HG03558 (cell line): ENCODE measurements at regions not wholly inside any gene's neighbourhood (a gene's known extent, or its start where the extent isn't known, plus 50 kb on each side); places are given as distances from the start of the nearest gene placed in this dataset.
A peak's percentile ranks its signal among the peaks of the same experiment; 100 is the strongest.
"Not testable (repeated sequence)": the region's sequence is repeated elsewhere in the genome, so short reads cannot be mapped to it uniquely, and the experiment has no call there.

Source experiments
- ATAC-seq: cut with Tn5 transposase; IDR thresholded peaks from one replicate; pipeline ENCODE4 v1.9.1; 2021; ENCODE audit warnings: moderate number of reproducible peaks; ENCODE audit not compliant: unreplicated experiment; ENCODE audit errors: extremely low read depth

GRCh38 chr6:140775061-140775460 is 1357.7 kb upstream of the GJE1 start:
- no peak for ATAC-seq

DNA sequence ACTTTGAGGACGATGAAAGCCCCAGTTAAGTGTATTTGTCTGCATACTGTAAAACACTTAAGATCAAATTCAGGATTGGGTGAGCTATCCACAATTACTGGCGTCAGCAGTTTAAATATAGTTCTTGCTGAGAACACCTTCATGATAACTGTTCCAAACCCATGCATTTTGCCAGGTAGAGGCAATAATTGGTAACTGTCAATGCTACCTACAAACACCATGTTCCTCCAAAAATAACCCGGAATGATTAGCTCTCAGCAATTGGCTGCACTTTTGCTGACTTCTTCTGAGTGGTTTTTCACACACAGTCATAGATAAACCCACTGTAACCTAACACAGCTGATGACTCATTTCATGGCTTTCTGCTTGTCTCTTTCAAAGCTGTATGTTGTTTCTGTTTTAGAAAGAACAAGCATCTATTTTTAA is 1358.6 kb upstream of the GJE1 start:
- ATAC-seq, result peak; percentile 98

GRCh38 chr6:140773276-140773675 is 1359.4 kb upstream of the GJE1 start:
- no peak for ATAC-seq

DNA sequence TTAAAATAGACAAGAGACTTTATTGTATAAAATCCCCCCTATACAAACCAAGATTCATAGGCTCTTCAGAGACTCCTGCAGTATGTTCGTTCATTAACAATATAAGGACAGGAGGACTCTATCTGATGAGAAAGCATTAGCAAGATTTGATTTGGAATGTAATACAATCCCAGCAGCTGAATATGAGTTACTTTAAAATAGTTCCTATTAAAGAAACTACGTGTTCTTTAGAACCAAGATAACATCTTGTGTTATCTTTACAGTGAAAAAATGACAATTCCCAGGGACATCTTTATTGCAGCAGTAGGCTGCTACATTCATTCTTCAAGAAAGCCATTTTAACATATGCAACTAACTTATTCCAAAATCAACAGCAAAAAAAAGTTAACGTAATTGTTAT is 1360.1 kb upstream of the GJE1 start:
- ATAC-seq, result no peak

- ATAC-seq, result no peak
These were observed 1364.6 kb upstream of the GJE1 start for GRCh38 chr6:140768133-140768532.

GRCh38 chr6:140766999-140767398 is 1365.7 kb upstream of the GJE1 start:
- no peak for ATAC-seq

DNA sequence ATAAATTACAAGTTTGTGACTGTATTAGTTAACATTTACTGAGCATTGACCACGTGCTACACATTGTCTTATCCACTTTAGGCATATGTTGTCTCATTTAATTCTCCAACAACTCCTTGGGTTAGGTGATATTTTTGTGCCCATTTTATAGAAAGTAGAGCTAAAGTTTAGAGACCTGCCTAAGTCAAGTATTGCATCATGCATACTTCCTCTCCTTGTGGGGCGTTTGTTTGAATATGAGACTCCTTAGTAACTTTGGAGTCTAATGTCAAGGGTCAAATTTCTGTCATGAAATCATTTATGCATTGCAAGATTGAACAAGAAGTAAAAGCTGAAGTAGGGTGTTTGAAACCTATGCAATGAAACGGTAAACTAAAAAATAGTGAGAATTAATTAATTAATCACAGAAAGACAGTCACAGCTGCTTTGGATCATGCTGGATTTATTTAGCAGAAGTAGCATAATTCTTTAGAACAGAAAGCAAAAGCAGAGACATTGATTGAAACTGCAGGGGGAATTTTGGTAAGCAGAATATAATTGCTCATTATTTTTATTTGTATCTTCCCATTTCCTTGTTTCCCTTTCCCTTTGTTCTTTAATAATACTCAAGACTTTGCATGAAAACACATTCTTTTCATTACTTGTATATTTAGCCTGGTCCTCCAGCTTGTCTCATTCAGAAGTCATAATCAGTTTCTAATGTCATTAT is 1374.4 kb upstream of the GJE1 start:
- ATAC-seq, result no peak

DNA sequence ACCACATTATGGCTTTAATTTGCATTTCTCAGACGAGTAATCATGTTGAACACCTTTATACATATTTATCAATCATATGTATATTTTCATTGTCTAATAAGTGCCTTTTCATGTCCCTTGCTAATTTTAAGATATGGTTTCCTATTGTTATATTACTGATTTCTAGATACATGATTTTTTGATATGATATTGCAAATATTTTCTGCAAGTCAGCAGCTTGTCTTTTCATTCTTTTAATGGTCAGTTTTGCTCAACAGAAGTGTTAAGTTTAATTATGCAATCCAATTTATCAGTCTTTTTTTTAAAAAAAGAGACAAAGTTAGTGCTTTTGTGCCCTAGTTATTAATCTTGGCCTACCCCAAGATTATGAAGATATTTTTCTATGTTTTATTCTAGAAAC is 1377.8 kb upstream of the CITED2 start:
- no peak for ATAC-seq

GRCh38 chr6:140747114-140747513 is 1372.7 kb upstream of the CITED2 start:
- no peak for ATAC-seq

DNA sequence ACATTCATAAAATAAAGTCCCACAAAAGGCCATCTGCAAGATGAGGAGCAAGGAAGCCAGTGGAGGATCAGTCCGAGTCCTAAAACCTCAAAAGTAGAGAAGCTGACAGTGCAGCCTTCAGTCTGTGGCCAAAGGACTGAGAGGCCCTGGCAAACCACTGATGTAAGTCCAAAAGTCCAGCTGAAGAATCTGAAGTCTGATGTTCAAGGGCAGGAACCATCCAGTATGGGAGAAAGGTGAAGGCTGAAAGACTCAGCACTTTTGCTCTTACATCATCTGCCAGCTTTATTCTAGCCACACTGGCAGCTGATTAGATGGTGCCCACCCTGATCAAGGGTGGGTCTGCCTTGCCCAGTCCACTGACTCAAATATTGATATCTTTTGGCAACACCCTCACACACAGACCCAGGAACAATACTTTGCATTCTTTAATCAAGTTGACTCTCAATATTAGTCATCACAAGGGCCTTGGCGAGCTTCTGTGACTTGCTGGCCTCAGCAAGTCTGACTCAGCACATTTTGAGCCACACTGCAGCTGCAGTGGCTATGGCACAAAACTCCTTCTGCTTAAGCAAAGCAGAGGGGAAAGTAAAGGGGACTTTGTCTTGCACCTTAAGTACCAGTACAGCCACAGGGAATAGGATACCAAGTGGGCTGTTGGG is 1370.3 kb upstream of the CITED2 start:
- ATAC-seq, result peak; percentile 81

DNA sequence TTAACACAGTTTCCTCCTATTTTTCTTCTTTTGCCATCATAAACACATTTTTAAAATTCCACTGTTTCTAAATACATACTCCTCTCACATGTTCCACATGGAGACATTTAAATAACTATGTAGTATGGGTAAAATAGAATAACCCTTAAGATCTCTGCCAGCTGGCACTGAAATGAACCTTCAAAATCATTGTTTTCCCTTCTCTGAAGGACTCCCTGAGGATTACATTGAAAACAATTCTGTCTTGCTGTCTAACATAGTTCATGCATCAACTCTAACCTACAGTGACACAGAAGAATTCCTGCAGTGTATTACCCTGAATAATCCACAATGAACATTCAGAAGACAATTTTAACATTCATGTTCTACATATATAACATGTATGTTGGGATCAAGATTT is 1361.8 kb upstream of the CITED2 start:
- ATAC-seq, result no peak

GRCh38 chr6:140732991-140733390 is 1358.5 kb upstream of the CITED2 start:
- ATAC-seq, result no peak

DNA sequence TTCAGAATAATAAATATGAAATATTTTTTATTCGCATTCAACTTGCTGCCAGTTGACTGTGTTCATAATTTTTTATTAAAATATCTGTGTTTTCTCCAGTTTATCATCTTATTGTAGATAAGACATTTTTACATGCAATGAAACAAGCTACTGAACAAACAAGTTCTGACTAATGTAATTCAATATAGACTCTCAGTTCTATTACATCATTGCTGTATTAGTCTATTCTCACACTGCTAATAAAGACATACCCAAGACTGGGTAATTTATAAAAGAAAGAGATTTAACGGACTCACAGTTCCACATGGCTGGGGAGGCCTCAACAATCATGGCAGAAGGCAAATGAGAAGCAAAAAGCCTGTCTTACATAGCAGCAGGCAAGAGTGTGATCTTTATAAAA is 1357.7 kb upstream of the CITED2 start:
- no peak for ATAC-seq

- no peak for ATAC-seq
These were observed 1357.3 kb upstream of the CITED2 start for GRCh38 chr6:140731741-140732140.

DNA sequence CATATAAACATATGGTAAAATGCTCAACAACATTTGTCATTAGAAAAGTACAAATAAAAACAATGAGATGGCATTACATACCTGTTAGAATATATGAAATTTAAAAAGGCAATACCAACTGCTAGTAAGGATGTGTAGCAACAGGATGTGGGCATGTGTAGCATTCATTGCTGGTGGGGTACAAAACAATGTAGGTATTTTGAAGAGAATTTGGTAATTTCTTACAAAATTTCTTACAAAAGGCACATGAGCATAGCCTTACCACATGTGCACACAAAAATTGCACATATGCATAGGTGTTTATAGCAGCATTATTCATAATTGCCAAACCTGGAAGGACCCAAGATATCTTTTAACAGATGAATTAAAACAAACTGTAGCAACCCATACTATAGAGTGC is 1355.1 kb upstream of the CITED2 start:
- ATAC-seq, result no peak

DNA sequence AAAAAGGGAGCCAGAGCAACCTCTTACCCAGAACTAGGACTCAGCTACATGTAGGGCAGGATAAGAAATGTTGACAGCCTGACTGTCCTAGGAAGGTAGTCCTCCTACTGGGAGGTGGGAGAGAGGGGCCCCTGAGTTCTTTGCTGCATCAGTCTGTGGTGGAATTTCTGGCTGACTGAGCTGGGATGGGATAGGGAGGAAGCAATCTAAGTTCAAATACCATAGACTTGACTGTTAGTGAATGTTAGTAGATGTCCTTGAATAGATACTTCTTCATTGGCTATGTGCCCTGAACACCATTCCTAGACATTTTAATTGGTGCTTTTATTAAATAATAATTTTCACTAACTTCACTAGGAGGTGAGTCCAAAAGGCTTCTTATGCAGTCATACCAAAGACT is 1343.6 kb upstream of the CITED2 start:
- ATAC-seq, result no peak

- no peak for ATAC-seq
These were observed 1339.0 kb upstream of the CITED2 start for GRCh38 chr6:140713495-140713894.

- ATAC-seq, result no peak
These were observed 1336.7 kb upstream of the CITED2 start for GRCh38 chr6:140711019-140711613.

DNA sequence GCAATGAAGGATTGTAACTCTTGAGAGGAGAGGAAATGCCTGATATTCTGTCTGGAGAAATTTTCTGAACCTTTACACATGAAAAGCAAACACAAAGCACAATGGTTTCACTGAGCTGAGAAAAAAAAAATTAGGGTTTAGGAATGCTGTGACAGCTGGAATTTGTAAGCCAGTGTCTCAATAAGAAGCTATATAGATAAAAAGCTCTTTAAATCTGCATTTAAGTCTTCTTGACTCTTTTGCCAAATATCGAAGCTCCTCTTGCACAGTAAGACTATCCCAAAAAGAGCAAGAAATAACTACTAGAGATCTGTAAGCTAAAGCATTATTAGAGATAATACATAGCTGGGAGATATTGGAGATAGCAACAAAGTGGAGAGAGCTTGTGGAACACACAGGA is 1334.0 kb upstream of the CITED2 start:
- ATAC-seq, result no peak

DNA sequence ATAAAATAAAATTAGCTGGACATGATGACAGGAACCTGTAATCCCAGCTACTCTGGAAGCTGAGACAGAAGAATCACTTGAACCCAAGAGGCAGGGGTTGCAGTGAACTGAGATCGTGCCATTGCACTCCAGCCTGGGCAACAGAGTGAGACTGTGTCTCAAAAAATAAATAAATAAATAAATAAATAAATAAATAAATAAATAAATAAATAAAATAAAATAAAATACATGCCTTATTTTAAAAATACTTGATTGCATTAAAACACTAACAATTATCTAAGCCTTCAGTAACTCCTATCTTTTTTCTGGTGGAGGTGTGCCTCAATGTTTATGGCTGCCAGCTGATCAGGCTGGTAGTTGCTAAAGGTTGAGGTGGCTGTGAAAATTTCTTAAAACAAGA is 1329.6 kb upstream of the CITED2 start:
- not testable (repeated sequence) for ATAC-seq

DNA sequence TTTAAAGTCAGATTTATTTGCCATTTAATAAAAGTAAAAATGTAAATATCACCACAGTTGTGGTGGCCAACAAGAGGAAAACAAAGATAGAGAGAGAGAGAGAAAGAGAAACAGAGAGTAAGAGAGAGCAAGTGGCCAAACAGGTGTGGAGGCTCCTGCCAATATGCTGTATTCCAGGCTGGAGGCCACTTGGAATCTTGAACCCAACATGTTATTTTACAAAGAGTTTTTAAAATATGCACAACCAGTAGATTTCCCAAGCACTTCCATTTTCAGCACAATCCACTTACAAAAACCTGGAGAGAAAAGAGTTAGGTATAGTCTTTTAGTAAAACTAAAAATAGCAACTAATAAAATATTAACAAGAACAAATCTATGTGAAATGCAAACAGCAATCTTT is 1323.1 kb upstream of the CITED2 start:
- no peak for ATAC-seq
